ENCODE measurements at regions not wholly inside any gene's neighbourhood (a gene's known extent, or its start where the extent isn't known, plus 50 kb on each side); places are given as distances from the start of the nearest gene placed in this dataset.

DNA sequence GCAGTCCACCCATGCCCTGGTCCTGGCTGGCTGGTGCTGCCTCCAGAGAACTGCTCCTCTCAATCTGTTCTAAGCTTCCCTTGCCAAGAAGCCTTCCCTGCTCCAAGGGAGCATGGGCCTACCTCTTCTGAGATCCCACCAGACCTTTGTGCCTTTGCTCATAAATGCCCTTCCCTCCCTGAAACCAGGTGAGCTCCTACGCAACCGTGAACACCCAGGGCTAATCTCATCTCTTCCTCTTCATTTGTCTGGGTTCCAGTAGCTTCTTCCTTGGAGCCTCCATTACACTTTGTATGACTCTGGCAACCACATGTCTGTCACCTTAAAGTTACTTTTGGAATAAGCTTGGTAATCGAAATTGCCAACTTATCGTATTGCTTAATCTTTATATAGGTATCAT, 270.6 kb downstream of the PBX3 start:
- TF ChIP-seq, protein P1, sequence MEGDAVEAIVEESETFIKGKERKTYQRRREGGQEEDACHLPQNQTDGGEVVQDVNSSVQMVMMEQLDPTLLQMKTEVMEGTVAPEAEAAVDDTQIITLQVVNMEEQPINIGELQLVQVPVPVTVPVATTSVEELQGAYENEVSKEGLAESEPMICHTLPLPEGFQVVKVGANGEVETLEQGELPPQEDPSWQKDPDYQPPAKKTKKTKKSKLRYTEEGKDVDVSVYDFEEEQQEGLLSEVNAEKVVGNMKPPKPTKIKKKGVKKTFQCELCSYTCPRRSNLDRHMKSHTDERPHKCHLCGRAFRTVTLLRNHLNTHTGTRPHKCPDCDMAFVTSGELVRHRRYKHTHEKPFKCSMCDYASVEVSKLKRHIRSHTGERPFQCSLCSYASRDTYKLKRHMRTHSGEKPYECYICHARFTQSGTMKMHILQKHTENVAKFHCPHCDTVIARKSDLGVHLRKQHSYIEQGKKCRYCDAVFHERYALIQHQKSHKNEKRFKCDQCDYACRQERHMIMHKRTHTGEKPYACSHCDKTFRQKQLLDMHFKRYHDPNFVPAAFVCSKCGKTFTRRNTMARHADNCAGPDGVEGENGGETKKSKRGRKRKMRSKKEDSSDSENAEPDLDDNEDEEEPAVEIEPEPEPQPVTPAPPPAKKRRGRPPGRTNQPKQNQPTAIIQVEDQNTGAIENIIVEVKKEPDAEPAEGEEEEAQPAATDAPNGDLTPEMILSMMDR (IDR thresholded peaks at IDR 0.05; ENCODE audit: borderline replicate concordance, control extremely low read depth, extremely low read depth, insufficient read depth, missing control alignments) = no peak
- in situ Hi-C loops (cut with MboI; ENCODE audit: low sequenced_read_pairs, unreplicated experiment) = no loop called here
- no peak for DNase-seq (ENCODE audit: low spot score)

DNA sequence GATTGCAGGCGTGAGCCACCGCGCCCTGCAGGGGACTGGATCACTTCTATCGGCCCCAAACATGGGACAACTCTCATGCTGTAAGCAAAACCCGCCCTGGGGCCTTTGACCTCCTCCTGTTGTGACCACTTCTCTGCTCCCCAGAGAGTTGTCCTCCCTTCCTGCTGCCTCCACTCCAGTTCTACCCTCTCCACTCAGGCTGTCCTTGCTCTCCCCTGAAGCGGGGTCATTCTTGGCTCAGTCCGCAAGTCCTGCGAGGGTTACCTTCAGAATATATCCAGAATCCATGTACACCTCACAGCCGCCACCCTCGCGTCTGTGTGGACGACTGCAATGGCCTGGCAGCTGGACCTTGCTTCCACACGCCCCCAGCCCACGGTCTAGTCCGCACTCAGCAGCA, 273.7 kb downstream of the PBX3 start:
- DNase-seq (ENCODE audit: low spot score) = no peak
- TF ChIP-seq, protein P1 (IDR thresholded peaks at IDR 0.05; ENCODE audit: borderline replicate concordance, control extremely low read depth, extremely low read depth, insufficient read depth, missing control alignments) = no peak
- in situ Hi-C loops (cut with MboI; ENCODE audit: low sequenced_read_pairs, unreplicated experiment) = no loop called here

DNA sequence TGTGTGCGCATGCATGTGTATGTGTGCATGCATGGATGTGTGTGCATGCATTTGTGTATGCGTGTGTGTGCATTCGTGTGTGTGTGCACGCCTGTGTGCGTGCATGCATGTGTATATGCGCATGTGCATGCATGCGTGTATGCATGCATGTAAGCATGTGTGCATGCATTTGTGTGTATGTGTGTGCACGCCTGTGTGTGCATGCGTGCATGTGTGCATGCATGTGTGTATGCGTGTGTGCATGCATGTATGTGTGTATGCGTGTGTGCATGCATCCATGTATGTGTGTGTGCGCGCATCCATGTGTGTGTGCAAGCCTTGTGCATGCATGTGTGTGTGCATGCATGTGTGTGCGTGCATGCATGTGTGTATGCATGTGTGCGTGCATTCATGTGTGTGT, 276.8 kb downstream of the PBX3 start:
- no peak for DNase-seq (ENCODE audit: low spot score)
- TF ChIP-seq, protein P1 (IDR thresholded peaks at IDR 0.05; ENCODE audit: borderline replicate concordance, control extremely low read depth, extremely low read depth, insufficient read depth, missing control alignments) = no peak
- in situ Hi-C loops (cut with MboI; ENCODE audit: low sequenced_read_pairs, unreplicated experiment) = no loop called here

DNA sequence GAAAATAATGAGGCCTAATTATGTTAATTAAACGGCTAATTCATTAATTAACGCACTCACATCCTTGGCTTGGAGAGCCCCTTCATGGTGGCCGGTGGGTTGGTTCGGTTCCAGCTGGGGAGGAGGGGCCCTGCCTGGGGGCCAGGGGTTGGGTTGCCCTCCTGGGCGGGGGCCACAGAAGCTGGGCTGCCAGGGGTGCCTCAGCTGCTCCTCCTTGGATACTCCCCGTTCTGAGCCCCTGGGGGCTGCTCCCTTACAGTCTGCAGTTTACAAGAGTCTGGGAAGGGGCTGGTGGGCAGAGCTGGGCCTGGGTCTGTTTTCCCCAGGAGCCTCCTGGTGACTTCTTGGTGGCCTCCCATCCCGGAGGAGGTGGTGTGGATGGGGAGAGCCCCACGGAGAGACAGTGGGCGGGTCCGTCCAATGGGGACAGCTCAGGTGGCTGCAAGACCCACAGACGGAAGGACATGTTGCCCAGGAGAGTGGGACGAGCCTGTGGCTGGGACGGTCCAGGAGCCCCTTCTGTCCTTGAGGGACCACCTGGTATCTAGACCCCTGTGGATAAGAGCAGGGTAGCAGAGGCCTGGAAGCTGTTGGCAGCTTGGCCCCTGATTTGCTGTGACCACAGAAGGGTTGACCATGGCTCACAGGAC, 277.5 kb downstream of the PBX3 start:
- TF ChIP-seq, protein P1 (IDR thresholded peaks at IDR 0.05; ENCODE audit: borderline replicate concordance, control extremely low read depth, extremely low read depth, insufficient read depth, missing control alignments) = no peak
- in situ Hi-C loops (cut with MboI; ENCODE audit: low sequenced_read_pairs, unreplicated experiment) = no loop called here

DNA sequence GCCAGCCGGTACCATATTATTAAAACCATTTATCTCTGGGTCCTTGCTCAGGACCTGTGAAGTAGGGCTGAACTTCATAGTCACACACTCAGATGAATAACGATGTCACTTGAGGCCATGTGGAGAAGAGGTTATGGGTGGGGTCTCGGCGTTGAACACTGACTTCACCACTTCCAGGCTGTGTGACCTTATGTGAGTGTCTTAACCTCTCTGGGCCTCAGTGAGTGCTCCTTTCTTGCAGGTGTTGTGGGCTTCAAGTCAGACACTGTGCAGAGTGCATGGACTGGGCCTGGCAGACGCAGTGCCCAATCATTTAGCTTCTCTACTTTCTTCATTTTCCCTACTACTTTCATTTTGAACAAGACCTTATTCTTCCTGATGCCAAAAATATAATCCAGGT, 278.8 kb downstream of the PBX3 start:
- in situ Hi-C loops (cut with MboI; ENCODE audit: low sequenced_read_pairs, unreplicated experiment) = no loop called here
- no peak for DNase-seq (ENCODE audit: low spot score)
- TF ChIP-seq, protein P1 (IDR thresholded peaks at IDR 0.05; ENCODE audit: borderline replicate concordance, control extremely low read depth, extremely low read depth, insufficient read depth, missing control alignments) = no peak

More for the DNA sequence above, 277.5 kb downstream of the PBX3 start:
- DNase-seq (ENCODE audit: low spot score) = no peak

DNA sequence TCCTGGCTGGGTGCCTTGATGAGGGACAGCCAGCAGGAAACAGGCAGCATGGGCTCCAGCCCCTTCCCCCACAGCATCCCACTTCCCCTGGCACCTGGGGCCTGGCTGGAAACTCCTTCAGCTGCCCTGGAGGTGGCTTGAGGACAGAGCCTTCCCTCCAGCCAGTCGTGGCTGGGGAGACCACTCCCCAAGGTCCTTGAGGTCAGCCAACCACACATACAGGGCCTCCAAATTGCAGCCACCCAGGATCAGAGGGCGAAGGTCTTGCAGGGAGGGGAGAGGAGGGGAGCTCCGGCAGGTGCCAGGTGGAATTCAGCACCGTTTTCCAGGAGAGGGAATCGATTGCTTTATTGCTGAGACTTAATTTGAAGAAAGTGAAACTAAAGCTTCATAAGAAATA, 280.4 kb downstream of the PBX3 start:
- no peak for DNase-seq (ENCODE audit: low spot score)
- in situ Hi-C loops (cut with MboI; ENCODE audit: low sequenced_read_pairs, unreplicated experiment) = no loop called here
- TF ChIP-seq, protein P1 (IDR thresholded peaks at IDR 0.05; ENCODE audit: borderline replicate concordance, control extremely low read depth, extremely low read depth, insufficient read depth, missing control alignments) = no peak

Data from GM13976 (cell line).